Activated CD8-positive, alpha-beta memory T cell treated with anti-CD3 and anti-CD28 coated beads for 4 hours (primary cell): ENCODE measurements at regions not wholly inside any gene's neighbourhood (a gene's known extent, or its start where the extent isn't known, plus 50 kb on each side); places are given as distances from the start of the nearest gene placed in this dataset.

Source experiments
- DNase-seq, 2 donors: peaks; one replicate each; pipeline ENCODE4 v3.0.0-alpha.2; 2020; ENCODE audit warnings: low read depth in 2 of 2

DNA sequence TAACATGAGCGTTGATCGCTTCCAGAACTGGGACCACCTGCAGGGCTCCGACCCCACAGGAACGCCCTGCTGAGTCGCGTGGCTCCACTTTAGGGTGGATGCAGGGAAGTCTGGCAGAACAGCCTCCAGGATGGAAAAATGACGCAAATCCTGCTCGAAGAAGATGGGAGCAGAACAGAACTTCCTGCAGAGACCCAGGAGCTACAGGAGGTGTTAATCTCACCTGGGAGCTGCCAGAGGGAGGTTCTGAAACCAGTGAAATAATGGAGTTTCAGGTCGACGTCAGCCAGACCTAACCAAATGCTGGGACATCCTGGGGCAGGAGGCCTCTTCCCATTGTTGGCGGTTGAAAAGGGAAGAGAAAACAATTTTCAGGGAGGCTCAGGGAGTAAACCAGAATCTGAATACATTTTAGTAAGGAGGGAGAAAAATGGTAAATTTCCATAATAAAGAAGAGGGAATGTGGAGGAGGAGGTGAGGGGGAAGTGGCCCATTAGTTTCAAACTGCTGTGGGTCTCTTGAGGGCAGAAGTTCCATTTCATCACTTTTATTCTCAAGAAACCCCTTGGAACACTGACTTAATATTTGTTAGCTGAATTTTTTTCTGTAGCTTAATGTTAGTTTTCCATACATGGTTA, 558.4 kb upstream of the CDH4 start:
- DNase-seq: no peak

DNA sequence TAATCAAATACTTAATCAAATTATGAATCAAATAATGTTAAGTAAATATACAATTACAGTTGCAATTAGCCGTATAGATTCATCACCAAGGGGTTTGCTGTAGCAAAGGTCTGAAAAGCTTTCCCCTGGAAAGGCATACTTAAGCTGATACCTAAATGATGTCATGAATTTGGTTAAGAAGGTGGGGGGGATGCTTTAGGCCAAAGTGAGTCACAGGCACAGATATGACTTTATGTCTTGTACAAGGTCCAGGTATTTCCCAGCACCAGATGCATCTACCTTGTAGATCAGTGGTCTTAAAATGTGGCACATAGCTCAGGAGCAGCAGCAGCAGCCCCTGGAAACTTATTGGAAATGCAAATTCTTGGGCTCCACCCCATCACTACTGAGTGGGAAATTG, 557.3 kb upstream of the CDH4 start:
- no peak for DNase-seq

DNA sequence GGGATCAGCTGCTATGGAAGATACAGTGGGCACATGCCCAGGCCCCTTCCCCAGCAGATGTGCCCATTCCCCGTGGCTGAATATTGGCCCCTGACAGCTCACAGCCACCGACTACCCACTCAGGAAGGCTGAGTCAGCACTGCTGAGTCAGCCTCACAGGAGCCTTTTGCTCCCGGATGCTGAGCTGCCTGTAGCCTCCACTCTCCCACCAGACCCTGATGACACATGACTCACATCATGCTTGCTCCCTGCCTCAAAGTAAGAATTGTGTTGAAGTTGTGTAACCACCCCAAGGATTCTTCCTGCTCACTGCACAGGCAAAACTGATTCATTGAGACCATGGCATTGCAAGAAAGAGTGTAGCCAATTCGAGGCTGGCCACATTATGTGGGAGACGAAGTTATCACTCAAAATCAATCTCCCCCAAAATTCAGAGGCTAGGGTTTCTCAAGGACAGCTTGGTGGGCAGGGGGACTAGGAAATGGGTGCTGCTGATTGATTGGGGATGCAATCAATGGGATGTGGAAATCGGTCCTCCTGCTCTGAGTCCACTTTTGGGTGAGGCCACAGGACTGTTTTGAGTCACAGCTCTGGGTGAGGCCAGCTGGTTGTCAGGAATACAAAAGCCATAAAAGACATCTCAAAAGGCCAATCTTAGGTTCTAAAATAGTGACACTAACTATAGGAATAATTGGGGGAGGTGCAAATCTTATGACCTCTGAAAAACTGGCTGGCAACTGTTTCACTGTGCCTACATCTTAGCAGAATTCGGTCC, 556.6 kb upstream of the CDH4 start:
- DNase-seq: no peak

DNA sequence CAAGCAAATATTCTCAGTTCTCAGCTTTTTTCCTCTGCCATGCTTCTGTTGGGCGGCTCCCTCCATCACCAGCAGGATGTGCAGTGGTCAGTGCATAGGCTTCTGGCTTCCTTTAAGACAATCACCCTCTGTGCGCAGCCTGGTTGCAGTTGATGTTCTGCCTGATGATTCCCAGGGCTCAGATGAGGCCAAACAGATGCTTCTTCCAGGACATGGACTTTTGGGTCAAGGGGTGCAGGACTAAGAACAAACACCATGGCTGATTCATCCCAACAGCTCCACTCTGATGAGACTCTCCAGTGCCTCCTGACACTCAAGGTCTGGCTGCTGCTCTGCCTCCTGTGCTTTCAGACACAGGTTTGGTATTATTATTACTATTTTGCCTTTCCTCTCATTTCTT, 554.8 kb upstream of the CDH4 start:
- no peak for DNase-seq

DNA sequence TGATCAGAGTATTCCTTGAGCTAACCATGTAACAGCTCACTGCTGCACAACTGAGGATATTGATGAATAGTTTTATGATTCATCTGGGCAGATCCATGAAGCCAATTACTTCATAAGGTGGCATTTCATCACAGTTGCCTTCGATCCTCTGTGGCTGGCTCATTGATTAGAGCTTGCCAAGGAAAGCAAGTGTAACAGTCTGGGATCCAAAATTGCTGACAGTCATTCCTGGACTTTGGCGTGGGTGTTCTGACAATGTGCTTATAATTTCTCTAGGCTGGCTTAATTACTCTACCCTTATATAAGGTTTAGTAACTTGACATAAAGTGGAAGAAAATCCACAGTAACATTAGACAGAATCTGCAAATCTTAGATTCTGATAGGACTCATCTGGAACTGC, 551.3 kb upstream of the CDH4 start:
- DNase-seq: no peak

DNA sequence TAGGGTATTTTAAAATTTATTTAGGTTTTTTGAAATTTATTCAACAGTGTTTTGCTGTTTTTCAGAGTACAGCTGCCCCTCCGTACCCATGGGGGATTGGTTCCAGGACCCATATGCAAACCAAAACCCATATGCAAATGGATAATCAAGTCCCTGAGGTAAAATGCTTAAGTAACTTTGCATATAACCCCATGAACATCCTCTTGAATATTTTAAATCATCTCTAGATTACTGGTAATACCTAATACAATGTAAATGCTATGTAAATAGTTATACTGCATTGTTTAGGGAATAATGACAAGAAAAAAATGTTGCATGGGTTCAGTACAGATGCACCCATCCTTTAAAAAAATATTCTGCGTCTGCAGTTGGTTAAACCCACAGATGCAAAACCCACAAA, 547.9 kb upstream of the CDH4 start:
- DNase-seq: no peak

DNA sequence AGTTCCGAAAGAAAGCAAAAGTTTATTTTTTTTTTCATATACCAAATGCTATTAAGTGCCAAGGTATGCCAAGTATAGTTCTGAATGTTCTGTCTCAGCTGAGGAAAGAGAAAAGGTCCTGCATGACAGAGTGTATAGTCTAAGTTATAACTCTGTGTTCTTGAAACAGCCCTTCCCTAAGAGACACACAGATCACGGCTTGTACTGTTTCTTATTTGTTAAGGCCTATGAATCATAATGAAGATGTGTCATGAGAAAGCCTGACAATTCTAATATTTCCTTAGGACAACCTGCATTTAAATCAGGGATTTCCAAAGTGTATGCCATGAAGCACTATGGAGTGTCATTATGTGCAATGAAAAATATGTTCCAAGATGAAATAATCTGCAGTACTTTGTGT, 538.7 kb upstream of the CDH4 start:
- no peak for DNase-seq

DNA sequence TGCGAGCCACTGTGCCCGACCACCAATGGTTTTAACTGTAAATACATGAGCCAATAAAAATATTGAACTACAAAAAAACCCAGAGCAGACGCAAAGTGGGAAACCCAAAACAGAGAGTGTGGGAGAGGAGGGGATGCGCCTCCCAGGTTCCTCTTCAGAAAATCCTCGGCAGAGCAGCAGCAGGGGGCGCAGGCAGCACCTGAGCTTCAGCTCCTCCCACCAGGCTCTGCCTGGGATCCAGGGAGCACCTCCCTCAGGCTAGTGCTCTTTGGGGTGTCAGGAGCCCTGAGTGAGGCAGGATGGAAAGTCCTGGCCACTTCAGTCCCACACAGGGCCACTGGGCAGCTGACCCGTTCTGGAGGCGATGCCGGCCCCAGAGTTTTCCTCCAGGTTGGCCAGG, 536.9 kb upstream of the CDH4 start:
- DNase-seq: no peak

DNA sequence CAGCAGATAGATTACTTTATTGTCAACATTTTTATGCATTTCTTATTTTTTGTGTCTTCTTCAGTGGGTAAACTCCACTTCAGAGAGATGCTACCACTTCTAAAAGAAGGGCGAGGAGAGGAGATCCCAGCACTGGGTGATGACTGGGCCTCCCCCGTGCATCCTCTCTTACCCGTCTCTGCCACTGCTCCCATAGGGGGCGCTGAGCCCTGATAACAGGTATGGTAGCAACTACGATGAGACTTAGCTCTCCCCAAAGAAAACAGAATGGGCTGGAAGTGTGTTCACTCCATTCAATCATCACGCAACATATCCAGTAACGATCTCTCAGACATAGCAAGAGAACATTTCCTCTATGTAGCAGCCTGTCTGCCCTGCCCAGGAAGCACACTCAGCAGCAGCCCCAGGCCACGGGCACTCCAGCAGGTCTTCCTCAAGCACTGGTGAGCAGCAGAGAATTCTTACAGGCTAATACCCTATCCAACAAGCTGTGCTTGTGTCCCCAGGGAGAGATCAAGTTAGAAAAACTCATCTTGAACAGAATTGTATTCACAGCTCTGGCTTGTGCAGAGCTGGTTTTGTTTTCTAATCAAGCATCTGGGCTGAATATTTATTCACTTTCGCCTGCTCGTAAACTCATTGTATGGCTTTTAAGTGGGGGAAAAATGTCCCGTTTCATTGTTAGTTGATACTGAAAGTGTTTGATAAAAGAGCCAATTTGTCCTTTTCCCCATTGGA, 533.1 kb upstream of the CDH4 start:
- no peak for DNase-seq

DNA sequence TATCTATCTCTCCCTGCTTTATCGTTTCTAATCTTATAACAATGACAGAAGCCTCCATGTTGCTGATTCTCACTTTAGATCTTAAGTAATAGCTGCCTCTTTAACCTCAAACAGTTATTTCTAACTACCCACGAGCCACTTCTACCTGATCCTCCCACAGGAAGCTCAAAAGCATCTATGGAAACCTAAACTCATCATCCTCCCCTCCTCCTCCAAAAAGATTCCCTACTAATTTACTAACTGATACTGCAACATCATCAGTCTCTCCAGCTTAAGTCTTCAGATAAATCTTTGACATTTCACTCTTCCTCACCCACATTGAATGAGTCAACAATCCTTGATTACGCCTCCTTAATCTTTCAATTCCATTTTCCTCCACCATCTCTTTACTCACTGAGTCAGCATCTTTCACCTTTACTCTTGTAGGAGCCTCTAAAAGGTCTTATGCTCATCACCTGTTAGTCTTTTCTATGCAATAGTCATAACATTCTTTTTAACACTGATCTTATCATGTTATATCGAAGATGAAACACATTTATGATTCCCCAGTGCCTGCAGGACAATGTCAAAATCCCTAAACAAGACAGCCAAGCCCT, 526.7 kb upstream of the CDH4 start:
- no peak for DNase-seq

DNA sequence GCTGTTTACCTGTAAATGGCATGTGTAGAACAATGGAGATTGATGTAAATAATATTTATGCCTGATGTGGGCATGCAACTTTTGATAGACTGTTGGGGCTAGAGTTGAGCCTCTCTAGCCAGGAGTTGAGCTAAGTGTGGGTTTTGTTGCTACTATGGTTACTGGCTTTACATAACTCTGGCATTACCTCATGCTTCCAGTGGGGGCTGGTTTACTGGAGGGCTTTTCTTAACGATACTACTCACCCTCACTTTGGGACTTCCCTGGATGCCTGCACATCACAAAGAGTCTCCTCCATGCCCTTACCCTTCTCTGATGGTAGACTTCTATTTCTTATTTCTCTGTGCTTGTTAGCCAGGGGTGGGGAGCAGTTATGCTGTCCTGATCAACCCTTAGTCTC, 524.6 kb upstream of the CDH4 start:
- no peak for DNase-seq

DNA sequence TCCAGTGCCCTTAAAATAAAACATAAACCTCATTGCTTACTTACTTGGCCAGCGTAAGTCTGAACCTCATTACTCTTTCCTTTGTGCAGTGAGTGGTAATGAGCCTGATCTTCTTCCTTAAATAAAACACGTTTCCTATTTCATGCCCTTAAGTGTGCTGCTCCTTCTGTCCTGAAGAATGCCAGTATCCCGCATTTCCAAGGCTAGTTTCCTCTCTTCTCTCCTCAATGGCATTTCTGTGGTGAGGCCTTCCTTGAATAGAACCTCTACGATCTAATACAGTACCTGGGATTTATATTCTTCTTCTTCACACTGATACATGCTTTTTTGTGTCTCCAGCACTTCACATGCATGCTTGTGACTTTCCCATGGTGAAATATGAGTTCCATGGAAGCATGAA, 523.4 kb upstream of the CDH4 start:
- DNase-seq: no peak

DNA sequence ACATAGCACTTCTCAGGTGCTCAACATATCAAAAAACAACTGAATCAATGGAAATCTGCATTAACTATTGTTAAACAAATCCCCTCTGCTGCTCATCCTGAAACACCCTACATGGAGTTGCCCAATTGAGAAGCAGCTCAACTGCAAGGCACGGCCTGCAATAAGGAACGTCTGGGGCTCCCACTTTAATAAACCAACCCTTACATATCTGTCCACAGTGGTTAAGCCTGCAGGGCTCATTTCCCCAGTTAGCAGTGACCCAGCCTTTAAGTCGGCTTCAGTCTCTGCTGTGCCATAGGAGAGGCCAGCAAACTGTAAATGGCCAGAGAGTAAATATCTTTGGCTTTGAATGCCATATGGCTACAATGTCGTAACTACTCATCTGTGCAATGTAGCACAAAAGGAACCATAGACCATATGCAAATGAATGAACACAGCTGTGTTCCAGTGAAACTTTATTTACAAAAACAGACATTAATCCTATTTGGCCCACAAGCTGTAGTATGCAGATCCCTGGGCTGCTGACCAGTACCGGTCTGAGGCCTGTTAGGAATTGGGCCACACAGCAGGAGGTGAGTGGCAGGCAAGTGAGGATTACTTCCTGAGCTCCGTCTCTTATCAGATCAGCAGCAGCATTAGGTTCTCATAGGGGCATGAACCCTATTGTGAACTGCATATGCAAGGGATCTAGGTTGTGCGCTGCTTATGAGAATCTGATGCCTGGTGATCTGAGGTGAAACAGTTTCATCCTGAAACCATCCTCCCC, 522.7 kb upstream of the CDH4 start:
- no peak for DNase-seq

DNA sequence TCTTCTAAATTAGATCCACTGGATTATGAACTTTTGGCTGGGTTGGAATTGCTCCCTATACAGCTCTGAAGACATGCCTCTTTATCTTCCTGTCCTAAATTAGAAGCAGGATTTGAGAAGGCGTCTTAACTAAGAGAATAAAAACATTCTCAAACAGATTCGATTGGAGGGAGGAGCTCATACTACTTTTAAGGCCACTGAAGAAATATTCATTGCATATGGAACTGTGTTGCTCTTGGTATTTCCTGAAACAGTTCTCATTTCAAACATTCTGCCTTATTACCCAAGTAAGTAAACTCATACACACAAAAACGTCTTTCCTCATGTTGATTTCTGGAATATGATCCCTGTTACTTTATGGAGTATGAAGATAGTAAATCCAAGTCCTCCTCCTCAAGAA, 519.7 kb upstream of the CDH4 start:
- no peak for DNase-seq

DNA sequence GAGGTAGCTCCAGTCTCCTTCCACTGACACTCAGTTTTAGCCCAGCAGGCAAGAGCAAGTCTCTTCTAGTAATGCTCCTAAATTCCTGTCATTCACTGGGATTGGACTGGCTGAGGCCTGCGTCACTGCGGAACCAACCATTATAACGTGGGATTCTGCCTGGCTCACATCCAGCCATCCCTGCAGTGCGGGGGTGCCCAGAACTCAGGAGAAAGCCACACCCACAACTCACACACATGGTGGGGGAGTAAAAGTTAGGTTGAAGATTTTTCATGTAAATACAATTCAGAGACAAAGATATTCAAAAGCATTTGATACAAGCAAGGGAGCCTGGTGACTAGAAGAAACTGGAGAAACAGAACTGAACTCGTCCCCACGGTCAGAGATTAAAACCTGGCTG, 504.0 kb upstream of the CDH4 start:
- no peak for DNase-seq

DNA sequence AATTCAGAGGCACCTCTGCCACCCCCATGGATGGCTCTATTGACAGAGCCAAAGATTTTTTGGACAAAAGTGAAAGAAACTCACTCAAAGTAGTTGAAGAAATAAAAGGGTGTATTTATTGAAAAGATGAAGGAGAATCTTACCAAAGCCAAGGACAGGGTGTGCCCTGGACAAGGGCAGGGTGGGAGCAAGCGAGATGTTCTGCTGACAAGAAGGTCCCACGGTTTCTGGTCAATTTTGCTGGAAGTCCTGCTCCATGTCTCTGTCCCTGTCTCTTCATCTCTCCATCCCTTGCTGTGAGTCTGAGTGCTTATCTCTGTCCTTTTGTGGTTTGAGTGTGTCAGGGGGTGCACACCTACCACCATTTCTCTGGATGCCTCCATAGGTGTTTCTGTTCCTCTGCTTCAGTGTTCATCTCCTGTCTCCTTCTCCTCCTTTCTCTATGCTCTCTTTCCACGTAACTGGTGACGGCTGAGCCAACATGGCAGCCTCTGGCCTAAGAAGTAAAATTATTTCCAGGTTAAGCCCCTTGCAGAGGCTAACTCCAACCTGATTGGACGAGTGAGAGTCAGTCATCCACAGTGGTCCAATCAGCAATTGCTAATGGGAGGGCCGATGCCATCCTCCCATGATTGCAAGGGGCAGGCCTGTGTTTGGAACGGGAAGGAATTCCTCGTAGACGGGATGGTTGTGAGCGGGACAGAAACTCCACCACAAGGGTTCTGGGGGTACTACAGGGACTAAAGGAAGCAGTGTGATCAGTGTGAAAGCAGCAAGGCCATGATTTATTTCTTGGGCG, 502.1 kb upstream of the CDH4 start:
- DNase-seq: no peak

DNA sequence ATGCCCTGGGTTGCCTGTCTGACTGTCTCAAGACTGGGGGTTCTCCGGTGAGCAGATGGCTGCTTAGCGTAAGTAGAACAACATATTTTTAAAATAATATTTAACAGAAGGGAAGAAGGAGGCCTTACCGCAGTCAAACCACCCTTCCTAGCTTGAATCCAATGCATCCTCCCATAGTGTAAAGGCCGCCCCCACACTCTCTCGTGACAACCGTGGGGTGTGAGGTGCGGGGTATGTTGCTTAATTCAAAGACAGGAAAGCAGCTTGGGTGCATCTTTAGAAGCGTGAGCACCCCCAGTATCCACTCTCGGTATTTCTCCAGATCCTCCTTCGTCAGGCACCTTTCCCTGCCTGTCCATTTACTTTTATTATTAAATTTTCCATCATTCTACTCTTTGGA, 501.2 kb upstream of the CDH4 start:
- no peak for DNase-seq

DNA sequence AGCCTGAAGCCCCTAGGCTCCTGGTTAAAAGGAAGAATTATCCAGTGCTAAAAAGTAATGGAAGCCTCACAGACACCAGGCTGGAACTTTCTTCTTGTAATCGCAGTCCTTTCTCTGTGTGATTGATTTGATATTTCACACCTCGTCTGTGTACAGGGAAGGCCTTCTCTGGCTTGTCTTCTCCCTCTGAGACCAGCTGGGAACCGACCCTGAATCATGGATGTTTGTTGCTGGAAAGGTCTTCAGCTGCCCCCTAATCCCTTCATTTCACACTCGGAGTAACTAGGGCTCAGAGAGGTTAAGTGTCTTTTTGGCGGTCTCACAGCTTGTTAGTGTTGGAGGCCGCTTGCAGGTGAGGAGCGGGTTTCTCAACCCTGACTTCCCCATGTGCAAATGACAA, 500.2 kb upstream of the CDH4 start:
- DNase-seq: no peak

DNA sequence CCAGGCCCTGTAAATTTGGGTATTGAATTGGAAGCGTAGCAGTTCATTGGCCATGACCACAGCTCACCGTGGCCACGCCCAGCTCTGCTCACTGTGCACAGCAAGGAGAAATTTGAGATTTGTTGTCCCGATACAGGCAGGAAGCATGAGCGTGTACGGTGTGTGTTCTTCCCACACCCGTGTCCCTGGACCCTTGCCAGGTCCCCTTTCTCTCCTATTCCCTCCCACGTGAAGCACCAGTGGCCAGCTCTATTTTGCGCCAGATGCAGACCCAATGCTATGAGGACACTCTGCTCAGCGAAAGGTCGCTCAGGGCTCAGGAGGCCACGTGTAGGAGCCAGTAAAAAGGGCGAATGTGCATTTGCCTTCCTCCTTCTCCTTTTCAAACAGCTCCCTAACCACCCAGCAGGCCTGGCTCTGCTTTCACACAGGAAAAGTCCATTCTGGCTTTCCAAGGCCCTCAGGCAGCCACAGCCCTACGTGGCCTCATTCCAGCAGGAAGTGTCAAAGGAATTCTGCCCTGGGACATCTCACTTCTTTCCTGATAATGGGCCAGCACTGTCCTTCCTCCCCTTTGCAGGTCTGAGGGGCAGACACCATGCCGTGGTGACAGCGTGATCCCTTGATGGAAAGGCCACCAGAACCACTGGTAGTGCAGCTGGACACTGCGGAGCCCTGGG, 499.2 kb upstream of the CDH4 start:
- no peak for DNase-seq

DNA sequence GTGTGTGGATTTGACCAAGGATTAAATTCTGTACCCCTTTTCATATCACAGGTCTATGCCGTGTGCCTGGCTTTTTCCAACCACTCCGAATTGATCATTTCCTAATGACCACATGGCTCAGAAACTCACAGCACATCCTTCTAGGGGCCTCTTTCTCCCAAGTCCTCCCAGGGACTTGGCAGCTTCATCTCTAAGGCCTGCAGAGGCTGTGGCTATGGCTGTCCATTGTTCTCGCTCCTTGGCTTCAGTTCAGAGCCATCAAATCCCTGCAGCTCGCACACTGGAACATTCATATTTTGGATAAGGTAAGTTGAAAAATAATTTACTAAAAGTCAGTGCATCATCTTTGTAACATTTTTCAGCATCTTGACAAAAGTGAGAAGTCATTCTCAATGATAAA, 497.2 kb upstream of the CDH4 start:
- no peak for DNase-seq

DNA sequence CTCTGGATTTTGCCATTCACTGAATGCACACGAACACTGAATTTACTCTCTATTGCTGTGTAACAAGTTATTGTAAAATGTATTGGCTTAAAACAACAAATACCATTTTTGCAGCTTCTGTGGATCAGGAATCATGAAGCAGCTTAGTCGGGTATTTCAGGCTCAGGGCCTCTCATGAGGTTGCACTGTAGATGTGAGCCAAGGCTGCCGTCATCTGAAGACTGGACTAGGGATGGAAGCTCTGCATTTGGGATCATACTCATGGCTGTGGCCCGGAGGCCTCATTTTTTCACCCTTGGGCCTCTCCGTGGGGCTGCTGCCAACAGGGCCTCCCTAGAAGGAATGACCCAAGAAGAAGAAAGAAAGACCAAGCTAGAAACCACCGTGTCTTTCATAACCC, 492.4 kb upstream of the CDH4 start:
- DNase-seq: no peak
